ENCODE measurements at regions not wholly inside any gene's neighbourhood (a gene's known extent, or its start where the extent isn't known, plus 50 kb on each side); places are given as distances from the start of the nearest gene placed in this dataset.

- ChIA-PET CTCF (no interaction called here), POLR2A (ENCODE audit: low non-redundant PET) (no interaction called here)
- Histone ChIP-seq H3K4me1 (ENCODE audit: insufficient read depth, low read length, poor library complexity, severe bottlenecking) (no peaks in the 10 kb centered on the region), H3K27me3 (replicated peaks; ENCODE audit: insufficient read depth, low read depth, low read length, poor library complexity) (no peaks in the 10 kb centered on the region), H3K9me3 (ENCODE audit: low read depth, low read length, poor library complexity, severe bottlenecking) (no peaks in the 10 kb centered on the region), H3K4me3 (ENCODE audit: low read depth, low read length, poor library complexity, severe bottlenecking) (no peak overlapping the region), H3K27ac (ENCODE audit: low read depth, low read length, poor library complexity, severe bottlenecking) (no peak overlapping the region), H3K36me3 (ENCODE audit: insufficient read depth, low read length, poor library complexity, severe bottlenecking) (no peaks in the 10 kb centered on the region)
- TF ChIP-seq EZH2 (IDR thresholded peaks at IDR 0.05; ENCODE audit: borderline replicate concordance, low read depth, low read length, poor library complexity, severe bottlenecking) (no peak), CTCF (conservative IDR thresholded peaks at IDR 0.05; ENCODE audit: low read depth, low read length) (no peak)
- intact Hi-C loops (cut with micrococcal nuclease; ENCODE audit: unreplicated experiment) = no loop called here
- BruUV-seq (replicated peaks) = no TSS peak
- DNase-seq (ENCODE audit: low spot score) = no peak
Observed at GRCh38 chr13:29947839-29948238, 97.4 kb upstream of the UBL3 start.

- BruUV-seq (replicated peaks) = no TSS peak
- ChIA-PET CTCF (no interaction called here), POLR2A (ENCODE audit: low non-redundant PET) (no interaction called here)
- Histone ChIP-seq H3K27ac (ENCODE audit: low read depth, low read length, poor library complexity, severe bottlenecking) (no peak overlapping the region), H3K36me3 (ENCODE audit: insufficient read depth, low read length, poor library complexity, severe bottlenecking) (no peaks in the 10 kb centered on the region), H3K27me3 (replicated peaks; ENCODE audit: insufficient read depth, low read depth, low read length, poor library complexity) (no peaks in the 10 kb centered on the region), H3K4me3 (ENCODE audit: low read depth, low read length, poor library complexity, severe bottlenecking) (no peak overlapping the region), H3K9me3 (ENCODE audit: low read depth, low read length, poor library complexity, severe bottlenecking) (no peaks in the 10 kb centered on the region), H3K4me1 (ENCODE audit: insufficient read depth, low read length, poor library complexity, severe bottlenecking) (no peaks in the 10 kb centered on the region)
- intact Hi-C loops (cut with micrococcal nuclease; ENCODE audit: unreplicated experiment) = no loop called here
- no peak for DNase-seq (ENCODE audit: low spot score)
- no peak for TF ChIP-seq CTCF (conservative IDR thresholded peaks at IDR 0.05; ENCODE audit: low read depth, low read length)
- no peak for TF ChIP-seq EZH2 (IDR thresholded peaks at IDR 0.05; ENCODE audit: borderline replicate concordance, low read depth, low read length, poor library complexity, severe bottlenecking)
Observed at GRCh38 chr13:29946093-29946492, 95.7 kb upstream of the UBL3 start.

- Histone ChIP-seq H3K4me3 (ENCODE audit: low read depth, low read length, poor library complexity, severe bottlenecking) (no peak overlapping the region), H3K4me1 (ENCODE audit: insufficient read depth, low read length, poor library complexity, severe bottlenecking) (no peaks in the 10 kb centered on the region), H3K36me3 (ENCODE audit: insufficient read depth, low read length, poor library complexity, severe bottlenecking) (no peaks in the 10 kb centered on the region), H3K27ac (ENCODE audit: low read depth, low read length, poor library complexity, severe bottlenecking) (no peak overlapping the region), H3K9me3 (ENCODE audit: low read depth, low read length, poor library complexity, severe bottlenecking) (no peaks in the 10 kb centered on the region), H3K27me3 (replicated peaks; ENCODE audit: insufficient read depth, low read depth, low read length, poor library complexity) (no peaks in the 10 kb centered on the region)
- no TSS peak for BruUV-seq (replicated peaks)
- POLR2A ChIA-PET (ENCODE audit: low non-redundant PET) = no interaction called here
- TF ChIP-seq CTCF (conservative IDR thresholded peaks at IDR 0.05; ENCODE audit: low read depth, low read length) = no peak
- no peak for TF ChIP-seq EZH2 (IDR thresholded peaks at IDR 0.05; ENCODE audit: borderline replicate concordance, low read depth, low read length, poor library complexity, severe bottlenecking)
- no peak for DNase-seq (ENCODE audit: low spot score)
- intact Hi-C loops (cut with micrococcal nuclease; ENCODE audit: unreplicated experiment) = no loop called here
- CTCF ChIA-PET = no interaction called here
Observed at GRCh38 chr13:29943686-29944085, 93.3 kb upstream of the UBL3 start.
